Non-pigmented ciliary epithelial cell (primary cell): ENCODE measurements at regions not wholly inside any gene's neighbourhood (a gene's known extent, or its start where the extent isn't known, plus 50 kb on each side); places are given as distances from the start of the nearest gene placed in this dataset.
"Not testable (repeated sequence)": the region's sequence is repeated elsewhere in the genome, so short reads cannot be mapped to it uniquely, and the experiment has no call there.

Experiments
- DNase-seq: peaks from one replicate; pipeline ENCODE4 v3.0.0-alpha.2; 2010; ENCODE audit warnings: low read depth

GRCh38 chr1:189987509-189987908 is 490.2 kb downstream of the BRINP3 start:
- no peak for DNase-seq

GRCh38 chr1:189992856-189993255 is 484.8 kb downstream of the BRINP3 start:
- DNase-seq = no peak

GRCh38 chr1:190000365-190000872 is 477.2 kb downstream of the BRINP3 start:
- DNase-seq = no peak

DNA sequence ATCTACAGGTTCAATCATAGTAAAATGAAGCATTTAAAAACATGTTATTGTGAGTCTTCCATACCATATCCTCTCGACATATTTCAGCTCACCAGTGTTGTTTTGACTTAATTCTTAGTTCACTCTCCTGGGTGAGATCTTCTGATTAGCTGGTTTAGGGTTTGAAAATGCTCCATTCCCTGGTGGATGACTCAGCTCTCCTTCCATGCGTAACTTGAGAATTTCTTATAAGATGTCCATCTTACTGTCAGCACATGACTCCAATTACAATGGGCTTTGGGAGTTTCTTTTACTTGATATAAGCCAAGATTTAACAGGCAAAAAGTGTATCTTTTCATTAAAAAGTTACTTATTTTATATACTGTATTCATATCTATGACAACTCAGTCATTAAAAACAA is 476.5 kb downstream of the BRINP3 start:
- no peak for DNase-seq

GRCh38 chr1:190003376-190003775 is 474.3 kb downstream of the BRINP3 start:
- DNase-seq = no peak

GRCh38 chr1:190011585-190011984 is 466.1 kb downstream of the BRINP3 start:
- DNase-seq = no peak

- DNase-seq = not testable (repeated sequence)
These were observed 458.5 kb downstream of the BRINP3 start for GRCh38 chr1:190019151-190019550.

DNA sequence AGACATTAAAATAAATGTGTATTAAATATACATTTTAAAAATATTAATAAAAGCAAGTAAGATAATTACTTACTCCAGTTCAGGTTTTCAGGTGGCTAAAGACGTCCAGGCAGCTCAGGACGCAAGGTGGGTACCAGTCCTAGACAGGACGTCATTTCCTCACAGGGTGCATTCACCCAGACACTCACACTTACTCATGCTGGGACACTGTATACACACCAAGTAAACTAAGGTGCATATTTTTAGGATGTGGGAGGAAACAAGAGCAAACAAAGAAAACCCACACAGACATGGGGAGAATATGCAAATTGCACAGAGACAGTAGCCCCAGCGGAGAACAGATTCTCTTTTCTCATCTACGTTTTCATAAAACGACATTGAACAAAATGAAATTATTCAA is 457.9 kb downstream of the BRINP3 start:
- no peak for DNase-seq

GRCh38 chr1:190022709-190023108 is 455.0 kb downstream of the BRINP3 start:
- DNase-seq = peak; percentile 30

- no peak for DNase-seq
These were observed 448.2 kb downstream of the BRINP3 start for GRCh38 chr1:190029441-190029840.

DNA sequence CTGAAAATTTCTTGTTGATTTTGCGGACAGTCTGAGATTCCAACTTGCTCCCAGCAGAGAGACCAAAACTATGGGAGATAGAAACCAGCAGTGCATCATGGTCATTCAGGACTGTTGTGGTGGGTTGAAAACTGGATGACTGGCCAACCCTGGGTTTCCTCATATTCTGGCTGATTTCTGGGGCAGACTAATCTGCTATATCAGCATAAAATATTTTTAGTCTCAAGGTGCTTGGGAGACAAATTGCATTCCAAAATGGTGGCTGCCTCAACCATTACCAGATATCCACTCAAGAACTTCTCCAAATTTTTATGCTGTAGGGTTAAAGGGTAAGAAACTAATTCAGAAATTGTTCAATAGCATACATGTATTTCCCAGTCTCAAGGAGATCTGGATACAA is 434.0 kb downstream of the BRINP3 start:
- DNase-seq = no peak

DNA sequence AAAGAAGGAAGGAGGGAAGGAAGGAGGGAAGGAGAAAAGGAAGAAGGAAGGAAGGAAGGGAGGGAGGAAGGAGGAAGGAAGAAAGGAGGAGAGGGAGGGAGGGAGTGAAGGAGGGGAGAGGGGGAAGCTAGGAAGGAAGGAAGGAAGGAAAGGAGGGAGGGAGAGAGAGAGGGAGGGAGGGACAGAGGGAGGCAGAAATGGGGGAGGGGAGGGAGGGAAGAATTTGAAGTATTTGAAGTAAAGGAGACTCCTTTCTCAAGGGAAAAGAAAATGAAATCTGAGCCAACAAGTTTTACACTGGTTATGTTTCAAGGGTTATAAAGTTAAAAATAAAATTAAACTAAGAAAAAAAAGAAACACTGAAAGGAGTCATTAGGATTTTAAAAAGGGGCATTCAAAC is 431.4 kb downstream of the BRINP3 start:
- no peak for DNase-seq
